NCI-H2227 (cell line): ENCODE measurements at regions not wholly inside any gene's neighbourhood (a gene's known extent, or its start where the extent isn't known, plus 50 kb on each side); places are given as distances from the start of the nearest gene placed in this dataset.
"Not testable (repeated sequence)": the region's sequence is repeated elsewhere in the genome, so short reads cannot be mapped to it uniquely, and the experiment has no call there.

Source experiments
- DNase-seq: peaks from one replicate; lab custom pipeline; 2025; ENCODE audit not compliant: unreplicated experiment; lab: John Stamatoyannopoulos, UW

GRCh38 chr18:10162340-10162739 is 248.5 kb downstream of the VAPA start:
- DNase-seq: no peak

- DNase-seq: peak; percentile 55
Observed at GRCh38 chr18:10164271-10165071, 250.7 kb downstream of the VAPA start.

DNA sequence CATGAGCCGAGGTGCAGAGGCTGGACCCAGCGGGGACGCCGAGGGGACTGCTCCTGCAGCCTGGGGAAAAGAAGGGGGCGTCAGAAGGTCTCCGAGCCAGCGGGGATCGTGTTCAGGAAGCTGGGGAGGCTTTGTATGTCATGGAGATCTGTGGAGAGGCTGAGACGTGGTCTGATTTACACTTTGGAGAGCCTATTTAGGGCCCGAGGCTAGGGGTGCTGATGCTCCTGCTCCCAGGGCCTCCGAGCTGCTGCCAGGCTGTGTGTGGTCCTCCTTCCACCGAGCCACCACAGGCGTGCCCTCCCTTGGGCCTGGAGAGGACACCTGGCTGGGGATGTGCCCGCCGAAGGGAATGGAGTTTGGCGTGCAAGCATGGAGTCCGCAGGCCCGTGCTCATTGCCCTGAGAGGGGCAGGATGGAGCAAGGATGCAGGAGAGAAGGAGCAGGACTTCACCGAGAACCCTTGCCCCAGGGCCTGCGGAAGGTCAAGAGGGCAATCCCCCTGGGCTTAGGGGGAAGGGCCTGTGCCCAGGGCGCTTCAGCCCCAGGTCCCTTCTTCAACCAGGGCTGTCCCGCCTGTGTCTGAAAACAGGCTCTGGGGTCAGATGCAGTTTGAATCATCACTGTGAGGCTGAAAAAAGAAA is 252.5 kb downstream of the VAPA start:
- DNase-seq: no peak

DNA sequence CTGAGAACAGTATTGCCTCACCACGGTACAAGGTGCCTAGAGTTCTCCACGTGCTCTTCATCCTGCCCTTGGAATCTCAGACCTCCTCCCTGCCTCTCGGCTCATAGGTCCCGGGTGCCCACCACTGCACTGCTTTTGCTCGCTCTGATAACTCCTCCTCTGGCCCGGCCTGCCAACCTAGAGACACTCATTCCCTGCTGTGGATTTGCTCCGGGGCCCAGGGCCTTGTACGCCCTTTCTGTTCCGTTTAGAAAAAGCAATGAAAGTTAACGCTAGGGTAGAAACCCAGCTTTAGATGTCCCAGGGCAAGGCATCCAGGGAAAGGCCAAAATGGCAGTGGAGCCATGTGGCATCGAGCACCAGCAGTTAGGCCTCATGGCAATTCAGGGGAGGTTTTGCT is 253.9 kb downstream of the VAPA start:
- DNase-seq: no peak

DNA sequence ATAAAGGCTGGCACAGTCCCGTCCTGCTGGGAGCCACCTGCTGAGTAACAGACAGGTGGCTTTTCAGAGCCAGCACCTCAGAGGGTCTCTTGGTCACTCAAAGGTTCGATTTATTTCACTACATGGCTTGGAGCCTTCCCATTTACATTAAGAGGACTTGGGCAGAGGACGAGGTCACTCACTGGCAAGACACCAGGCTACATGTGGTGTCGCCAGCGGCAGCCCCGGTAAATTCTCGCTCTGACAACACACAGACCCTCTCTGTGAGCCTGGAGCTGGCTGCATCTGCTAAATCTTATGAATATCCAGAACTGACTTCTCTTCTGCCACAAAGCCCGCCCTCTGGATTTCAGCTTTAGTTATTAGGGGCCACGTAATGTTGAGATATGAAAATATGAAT is 254.7 kb downstream of the VAPA start:
- no peak for DNase-seq

DNA sequence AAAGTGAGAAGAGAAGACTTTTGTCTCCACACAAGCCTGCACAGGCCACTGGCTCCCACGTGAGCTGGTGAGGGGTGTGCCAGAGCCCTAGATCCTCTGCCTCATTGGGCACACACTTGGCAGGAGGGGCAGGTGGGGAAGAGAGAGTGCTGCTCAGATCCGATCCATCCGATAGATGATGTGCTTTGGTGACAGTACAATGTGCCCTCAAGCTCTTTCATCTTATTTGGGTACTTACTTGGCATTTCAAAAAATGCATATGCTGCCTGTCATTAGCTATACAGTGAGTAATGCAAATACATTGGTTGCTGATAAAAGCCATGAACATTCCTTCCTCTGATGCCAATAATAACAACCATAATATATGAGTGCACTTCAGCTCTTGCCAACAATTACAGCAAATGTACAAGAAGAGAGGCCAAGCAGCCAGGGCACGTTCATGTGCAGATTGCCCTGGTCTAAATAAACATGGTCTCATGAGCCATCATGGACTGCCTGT is 255.3 kb downstream of the VAPA start:
- DNase-seq: no peak

- DNase-seq: no peak
Observed at GRCh38 chr18:10169814-10170213, 256.0 kb downstream of the VAPA start.

DNA sequence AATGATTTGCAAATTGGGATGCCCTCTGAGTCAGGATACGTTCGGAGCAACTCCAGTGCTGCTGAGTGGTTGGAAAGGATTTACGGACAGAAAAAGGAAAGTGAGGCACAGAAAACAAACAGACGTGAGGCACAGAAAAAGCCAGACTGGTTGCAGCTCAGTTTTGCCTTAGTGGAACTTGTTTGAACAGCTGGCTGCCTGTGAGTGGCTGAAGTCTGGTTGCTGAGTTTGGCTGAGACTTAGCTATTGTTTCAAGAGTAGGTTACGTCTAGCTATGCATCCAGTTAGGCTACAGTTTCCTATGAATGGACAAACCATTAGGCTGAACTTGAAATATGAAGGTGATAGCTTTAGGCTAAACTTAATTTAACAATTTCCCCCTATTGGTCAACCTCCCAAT is 256.6 kb downstream of the VAPA start:
- no peak for DNase-seq

GRCh38 chr18:10175333-10175732 is 261.5 kb downstream of the VAPA start:
- not testable (repeated sequence) for DNase-seq

DNA sequence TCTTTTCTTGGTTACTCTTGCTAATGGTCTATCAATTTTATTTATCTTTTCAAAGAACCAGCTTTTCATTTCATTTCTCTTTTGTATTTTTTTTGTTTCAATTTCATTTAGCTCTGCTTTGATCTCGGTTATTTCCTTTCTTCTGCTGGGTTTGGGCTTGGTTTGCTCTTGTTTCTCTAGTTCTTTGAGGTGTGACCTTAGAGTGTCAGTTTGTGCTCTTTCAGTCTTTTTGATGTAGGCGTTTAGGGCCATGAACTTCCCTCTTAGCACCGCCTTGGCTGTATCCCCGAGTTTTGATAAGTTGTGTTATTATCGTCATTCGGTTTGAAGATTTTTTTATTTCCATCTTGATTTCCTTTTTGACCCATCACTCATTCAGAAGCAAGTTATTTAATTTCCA is 265.5 kb downstream of the VAPA start:
- DNase-seq: not testable (repeated sequence)

- DNase-seq: no peak
Observed at GRCh38 chr18:10182009-10182624, 268.3 kb downstream of the VAPA start.

- no peak for DNase-seq
Observed at GRCh38 chr18:10184776-10185175, 269.7 kb upstream of the APCDD1 start.

GRCh38 chr18:10188971-10189810 is 265.2 kb upstream of the APCDD1 start:
- no peak for DNase-seq

DNA sequence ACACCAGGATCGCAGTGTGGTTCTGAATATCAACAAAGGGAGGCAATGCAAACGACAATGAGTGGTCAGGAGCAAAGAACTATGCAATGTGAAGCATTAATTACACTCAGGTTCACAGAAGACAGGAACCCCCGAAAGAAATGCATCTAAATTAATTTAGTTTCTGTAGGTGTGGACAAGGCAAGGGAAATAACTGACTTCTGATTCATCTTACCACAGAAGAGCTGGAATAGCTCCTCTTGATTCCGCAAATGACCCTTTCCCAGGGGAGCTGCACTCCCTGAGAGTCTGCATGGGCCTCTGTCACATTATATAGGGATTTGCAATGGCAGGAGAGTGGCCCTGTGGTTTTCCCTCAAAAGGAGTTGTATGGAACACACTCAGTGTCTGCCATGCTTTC is 263.9 kb upstream of the APCDD1 start:
- no peak for DNase-seq

DNA sequence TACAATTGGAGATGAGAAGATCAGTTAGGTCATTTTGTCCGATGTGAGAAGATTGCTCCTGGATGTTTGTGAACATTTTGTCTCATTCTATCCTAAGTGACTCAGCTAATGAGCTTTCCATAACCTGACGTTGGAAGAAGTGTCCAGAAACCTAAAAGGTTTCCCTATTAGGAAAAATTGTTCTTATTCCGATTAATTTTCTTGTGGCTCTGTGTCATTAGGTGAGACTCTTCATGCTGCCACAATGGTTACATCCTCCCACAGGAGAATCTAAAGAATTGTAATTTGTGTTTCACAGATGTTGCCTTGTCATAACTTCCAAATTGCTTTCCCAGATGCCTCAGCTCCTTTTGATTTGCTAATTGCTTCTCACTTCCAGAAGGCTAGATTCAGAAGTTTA is 261.0 kb upstream of the APCDD1 start:
- no peak for DNase-seq

DNA sequence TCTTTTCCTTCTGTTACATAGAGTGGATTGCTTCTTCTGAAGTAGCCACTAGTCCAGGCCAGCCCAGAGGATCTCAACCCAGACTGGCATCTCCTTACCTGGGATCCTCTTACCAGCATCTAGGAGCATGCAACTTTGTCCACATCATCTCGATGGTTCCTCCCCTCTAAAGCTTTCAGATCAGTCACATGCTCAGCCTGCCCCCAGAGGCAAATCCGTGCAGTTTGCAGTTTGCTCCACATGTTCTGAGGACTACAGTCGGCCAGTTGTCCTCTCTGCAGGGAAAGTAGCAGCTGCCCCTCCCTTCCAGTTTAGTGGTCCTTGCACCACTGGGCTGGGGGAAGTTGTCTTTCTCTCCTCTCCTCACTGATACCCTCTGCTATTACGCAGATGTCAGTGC is 259.8 kb upstream of the APCDD1 start:
- DNase-seq: no peak

GRCh38 chr18:10195529-10195928 is 258.9 kb upstream of the APCDD1 start:
- no peak for DNase-seq

GRCh38 chr18:10197097-10197496 is 257.3 kb upstream of the APCDD1 start:
- no peak for DNase-seq

GRCh38 chr18:10201226-10201625 is 253.2 kb upstream of the APCDD1 start:
- DNase-seq: no peak

DNA sequence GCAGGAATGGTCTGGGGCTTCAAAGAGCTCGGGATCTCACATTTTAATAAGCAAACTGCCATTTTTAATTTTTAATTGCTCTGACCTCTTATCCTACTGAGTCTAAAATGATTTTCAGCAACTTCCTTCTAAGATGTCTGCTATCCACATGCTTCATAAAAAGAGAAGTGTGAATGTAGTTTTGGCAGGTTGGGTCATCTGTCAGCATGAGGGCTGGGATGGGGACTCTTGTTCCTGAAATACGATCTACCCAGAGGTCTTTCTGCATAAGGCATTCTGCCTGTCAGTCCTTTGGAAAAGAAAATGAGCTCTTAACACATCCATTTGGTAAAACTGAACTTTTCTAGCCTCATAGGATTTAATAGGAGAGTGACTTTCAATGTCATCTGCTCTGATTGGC is 252.8 kb upstream of the APCDD1 start:
- DNase-seq: no peak

DNA sequence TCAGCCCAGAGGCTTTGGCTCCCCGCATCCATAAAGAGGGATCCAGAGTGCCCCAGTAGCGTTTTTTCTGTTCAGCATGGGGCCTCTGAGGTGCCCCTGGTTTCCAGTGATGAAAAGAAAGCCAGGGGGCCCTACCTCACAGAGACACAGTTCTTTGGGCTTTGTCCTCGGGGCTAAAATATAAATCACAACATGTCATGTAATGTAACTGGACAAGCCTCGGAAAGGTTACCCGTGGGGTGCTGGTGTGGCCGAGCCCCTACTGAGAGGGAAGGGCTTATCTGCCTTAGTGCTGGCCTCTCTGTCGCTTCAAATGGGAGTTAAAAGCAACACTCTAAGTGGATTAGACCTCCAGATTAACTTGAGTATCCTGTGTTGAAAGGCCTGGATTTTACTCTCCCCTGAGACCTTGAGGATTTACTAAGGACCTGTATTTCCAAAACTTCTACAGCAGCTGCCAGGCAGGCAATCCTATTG is 251.6 kb upstream of the APCDD1 start:
- DNase-seq: no peak
